Peyer's patch (tissue), 4 donors: ENCODE measurements at regions not wholly inside any gene's neighbourhood (a gene's known extent, or its start where the extent isn't known, plus 50 kb on each side); places are given as distances from the start of the nearest gene placed in this dataset.

Experiments used
- POLR2A ChIP-seq, 2 donors: fragments of 450-650 bp; IDR thresholded peaks; one replicate each; pipeline ENCODE4 v1.5.1; 2017; ENCODE audit warnings: antibody characterized with exemption in 2 of 2, mild to moderate bottlenecking in 2 of 2, moderate library complexity in 2 of 2
- TF ChIP-seq, protein P1 (sequence below), 6 experiments: fragments of 450-650 bp in 4 of 6; fragments of 200-600 bp in 2 of 6; sonication (generic) in 1 of 6; IDR thresholded peaks; one replicate each; pipeline ENCODE4 v1.5.1; 2017 to 2019; ENCODE audit warnings: antibody characterized with exemption in 6 of 6, mild to moderate bottlenecking in 3 of 6, moderate library complexity in 1 of 6

DNA sequence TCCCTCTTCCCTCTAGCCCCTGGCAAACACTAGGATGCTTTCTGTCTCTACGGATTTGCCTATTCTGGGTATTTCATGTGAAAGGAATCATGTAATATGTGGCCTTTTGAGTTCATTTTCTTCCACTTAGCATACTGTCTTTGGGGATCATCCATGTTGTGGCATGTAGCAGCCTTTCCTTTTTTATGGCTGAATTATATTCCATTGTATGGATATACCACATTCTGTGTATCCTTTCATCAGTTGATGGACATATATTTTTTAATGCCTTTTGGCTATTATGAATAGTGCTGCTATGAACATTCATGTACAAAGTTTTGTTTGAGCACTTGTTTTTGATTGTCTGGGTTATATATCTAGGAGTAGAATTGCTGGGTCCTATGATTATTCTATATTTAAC, 258.4 kb upstream of the CSF3R start:
- TF ChIP-seq, protein P1, sequence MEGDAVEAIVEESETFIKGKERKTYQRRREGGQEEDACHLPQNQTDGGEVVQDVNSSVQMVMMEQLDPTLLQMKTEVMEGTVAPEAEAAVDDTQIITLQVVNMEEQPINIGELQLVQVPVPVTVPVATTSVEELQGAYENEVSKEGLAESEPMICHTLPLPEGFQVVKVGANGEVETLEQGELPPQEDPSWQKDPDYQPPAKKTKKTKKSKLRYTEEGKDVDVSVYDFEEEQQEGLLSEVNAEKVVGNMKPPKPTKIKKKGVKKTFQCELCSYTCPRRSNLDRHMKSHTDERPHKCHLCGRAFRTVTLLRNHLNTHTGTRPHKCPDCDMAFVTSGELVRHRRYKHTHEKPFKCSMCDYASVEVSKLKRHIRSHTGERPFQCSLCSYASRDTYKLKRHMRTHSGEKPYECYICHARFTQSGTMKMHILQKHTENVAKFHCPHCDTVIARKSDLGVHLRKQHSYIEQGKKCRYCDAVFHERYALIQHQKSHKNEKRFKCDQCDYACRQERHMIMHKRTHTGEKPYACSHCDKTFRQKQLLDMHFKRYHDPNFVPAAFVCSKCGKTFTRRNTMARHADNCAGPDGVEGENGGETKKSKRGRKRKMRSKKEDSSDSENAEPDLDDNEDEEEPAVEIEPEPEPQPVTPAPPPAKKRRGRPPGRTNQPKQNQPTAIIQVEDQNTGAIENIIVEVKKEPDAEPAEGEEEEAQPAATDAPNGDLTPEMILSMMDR (IDR thresholded peaks at IDR 0.05): no peak
- no peak for TF ChIP-seq POLR2A (IDR thresholded peaks at IDR 0.05)
